ENCODE measurements at regions not wholly inside any gene's neighbourhood (a gene's known extent, or its start where the extent isn't known, plus 50 kb on each side); places are given as distances from the start of the nearest gene placed in this dataset.
"Not testable (repeated sequence)": the region's sequence is repeated elsewhere in the genome, so short reads cannot be mapped to it uniquely, and the experiment has no call there.

DNA sequence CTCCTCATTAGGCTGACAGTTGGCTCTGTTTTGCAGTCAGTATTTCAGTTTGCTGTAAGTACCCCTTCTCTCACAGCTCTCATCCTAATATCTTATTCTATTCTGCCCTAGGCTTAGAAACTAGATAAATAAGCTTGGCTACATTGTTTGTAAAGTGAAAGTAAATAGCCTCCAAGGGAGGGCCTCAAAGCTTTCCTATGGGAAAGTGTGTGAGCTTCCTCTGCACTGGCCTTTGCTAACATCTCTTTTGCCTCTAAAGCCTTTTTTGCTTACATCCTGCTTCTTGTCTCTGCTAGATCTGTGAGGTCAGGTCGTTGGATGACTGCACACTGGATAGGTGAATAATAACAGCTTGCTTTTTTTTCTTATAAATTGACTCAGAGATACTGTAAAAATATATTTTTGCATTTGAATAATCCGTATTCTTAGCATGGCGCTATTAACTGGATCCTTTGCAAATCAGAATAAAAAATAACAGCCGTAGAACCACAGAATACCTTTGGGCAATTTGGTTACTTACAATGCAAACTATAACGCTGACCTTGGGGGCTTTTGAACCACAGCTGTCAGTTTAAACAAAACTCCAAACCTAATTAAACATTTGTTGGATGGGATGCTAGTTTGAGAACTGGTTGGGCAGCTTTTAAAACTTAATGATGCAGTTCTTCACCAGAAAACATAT lies 55.1 kb downstream of the TTC6 start:
- DNase-seq, result peak; percentile 82

DNA sequence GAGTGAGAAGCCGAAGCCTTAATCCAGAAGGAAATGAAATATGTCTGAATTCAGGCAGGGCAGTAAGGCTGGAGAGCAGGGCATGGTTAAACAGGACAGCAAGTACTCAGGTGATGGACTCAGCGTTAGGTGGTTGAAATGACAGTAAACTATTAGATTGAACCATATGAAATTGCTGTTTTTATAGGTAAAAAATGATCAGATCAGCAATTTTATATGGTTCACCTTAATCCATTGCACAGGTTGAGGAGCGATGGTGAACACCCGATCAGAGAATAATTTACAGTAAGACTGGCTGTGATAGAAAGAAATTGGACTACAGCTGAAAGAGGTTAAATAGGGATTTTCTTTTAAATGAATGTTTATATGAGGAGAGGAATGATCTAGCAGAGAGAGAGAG lies 56.6 kb downstream of the TTC6 start:
- DNase-seq, result no peak

DNA sequence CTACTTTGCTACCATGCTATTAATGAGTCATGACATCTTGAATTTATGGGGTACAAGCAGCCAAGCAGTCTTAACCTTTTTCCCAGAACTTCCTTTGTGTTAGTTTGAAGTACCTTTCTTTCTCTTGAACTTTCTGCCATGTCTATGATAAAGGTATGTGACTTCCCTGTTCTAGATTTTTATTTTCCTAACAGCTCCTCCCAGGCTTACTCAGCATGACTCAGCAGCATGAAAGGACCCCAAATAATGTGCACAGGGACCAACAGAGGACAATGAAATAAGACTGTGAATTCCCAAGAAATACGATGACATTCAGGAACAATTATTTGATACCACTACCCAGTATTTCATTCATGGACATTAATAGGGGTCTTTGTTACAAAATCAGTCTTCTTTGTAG lies 60.0 kb downstream of the TTC6 start:
- DNase-seq, result no peak

DNA sequence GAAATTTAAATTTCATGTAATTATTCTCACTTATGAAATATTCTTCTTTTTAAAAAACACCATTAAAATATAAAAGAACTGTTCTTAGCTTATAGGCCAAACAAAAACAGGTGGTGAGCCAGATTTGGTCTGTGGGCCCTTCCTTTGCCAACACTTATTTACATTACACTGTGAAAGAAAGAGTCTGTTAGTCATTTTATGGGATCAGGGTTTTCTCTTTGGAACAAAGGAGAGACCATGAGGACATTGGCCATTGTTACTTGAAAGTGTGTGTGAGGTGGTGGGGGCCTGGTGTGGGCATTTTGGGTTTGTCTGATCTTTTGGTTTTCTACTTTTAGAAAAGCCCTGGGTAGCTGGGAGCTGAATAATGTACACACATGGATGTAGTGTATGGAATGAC lies 62.7 kb downstream of the TTC6 start:
- peak; percentile 57 for DNase-seq

DNA sequence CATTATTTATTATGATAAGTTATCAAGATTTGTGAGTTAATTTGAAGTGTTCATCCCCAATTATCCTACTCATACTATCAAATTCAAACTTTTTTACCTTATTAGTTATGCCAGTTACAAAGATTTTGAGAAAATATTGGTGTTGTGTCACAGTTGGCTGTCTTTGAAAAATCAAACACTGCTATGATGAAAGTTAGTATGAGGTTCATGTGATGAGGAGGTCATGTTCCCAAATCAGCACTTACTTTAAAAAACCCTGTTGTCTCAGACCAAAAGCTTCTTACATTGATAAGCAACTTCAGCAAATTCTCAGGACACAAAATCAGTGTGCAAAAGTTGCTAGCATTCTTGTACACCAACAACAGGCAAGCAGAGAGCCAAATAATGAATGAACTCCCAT lies 68.1 kb downstream of the TTC6 start:
- DNase-seq, result no peak

DNA sequence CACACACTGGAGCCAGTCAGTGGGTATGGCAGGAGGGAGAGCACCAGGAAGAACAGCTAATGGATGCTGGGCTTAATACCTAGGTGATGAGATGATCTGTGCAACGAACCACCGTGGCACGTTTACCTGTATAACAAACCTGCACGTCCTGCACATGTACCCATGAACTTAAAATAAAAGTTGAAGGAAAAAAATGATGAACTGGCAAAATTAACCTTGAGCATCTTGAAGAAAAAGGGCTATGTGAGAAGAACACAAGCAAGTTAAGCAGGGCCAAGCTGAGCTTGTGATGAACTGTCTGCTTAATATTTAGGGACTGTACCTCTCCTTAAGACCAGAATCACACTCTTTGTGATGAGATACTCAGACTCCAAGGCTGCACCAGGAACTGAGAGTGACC lies 70.0 kb downstream of the TTC6 start:
- no peak for DNase-seq

DNA sequence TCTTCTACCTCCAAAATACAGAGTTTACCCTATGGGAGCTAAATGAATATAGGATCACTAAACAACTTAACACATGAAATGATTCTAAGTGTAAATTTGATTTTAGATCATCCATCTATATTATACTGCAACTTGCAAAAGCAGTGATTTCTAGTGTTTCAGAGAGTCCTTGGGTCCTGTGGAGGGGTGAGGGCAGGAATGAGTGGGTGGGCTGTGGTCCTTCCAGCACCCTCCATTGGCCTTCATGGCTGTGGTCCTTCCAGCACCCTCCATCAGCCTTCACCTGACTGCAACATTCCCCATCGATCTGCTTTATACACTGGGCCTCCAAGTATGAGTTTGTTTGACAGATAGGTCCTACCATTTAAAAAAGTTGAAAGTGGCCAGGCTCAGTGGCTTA lies 70.5 kb downstream of the TTC6 start:
- no peak for DNase-seq

DNA sequence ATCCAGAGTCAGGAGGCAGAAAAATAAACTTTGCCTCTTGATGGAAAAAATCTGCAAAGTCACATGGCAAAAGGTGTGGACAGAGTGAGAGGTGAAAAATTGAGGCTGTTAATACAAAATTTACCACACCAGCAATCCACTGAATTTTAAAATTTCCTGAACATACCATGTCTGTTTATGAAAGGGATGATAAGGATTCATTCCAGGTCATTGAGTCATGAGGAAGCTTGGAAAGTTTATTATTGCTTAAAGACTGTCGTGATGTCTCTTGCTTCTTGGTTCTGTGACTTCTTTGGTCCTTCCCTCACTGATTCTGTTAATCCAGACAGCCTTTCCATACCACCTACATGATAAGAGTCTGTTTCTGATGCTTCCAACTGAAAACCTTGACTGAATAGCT lies 73.2 kb downstream of the TTC6 start:
- DNase-seq, result no peak

DNA sequence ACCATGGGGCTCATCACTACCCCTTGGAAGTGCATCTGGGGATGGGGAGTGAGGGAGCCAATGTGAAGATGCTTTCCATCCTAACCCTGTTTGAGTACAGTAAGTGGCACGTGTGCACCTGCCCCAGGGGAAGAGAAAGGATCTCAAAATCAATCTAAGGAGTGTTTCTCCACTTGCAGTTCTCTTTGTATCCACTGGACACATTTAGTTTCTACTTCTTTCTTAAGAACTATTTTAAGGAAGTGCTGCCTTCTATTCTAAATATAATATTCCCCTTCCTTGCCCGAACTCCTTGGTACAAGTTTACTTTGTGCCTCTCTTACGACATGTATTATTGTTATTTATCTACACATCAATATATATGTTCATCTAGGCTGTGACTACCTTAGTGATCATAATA lies 73.8 kb downstream of the TTC6 start:
- no peak for DNase-seq

DNA sequence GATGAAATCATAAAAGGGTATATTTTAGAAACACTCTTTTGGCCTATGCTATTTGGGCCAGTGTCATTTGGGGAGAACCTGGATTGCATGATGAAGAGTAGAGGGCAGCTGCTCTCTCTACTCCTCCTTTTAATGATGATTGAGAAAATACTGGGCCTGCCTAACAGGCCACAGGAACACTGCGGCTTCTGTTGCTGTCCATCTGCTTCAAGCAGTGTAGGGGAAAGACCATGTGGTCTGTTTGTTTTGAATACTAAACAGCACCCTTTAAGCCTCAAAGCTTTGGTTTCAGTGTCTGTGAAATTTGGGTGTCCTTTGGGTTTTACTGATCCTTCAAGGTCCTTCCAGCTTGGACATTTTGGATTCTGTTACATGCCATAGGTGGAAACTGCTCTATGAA lies 78.0 kb downstream of the TTC6 start:
- DNase-seq, result no peak

DNA sequence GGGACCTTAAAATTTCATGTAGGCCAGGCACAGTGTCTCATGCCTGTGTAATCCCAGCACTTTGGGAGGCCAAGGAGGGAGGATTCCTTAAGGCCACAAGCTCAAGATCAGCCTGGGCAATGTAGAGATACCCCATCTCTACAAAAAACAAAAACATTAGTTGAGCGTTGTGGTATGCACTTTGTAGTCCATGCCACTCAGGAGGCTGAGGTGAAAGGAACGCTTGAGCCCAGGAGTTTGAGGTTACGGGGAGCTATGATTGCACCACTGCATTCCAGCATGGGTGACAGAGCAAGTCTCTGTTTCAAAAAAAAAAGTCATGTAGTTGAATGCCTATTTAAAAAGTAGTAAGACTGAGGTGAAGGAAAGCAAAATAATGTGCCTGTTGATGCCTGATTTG lies 83.5 kb downstream of the TTC6 start:
- no peak for DNase-seq

DNA sequence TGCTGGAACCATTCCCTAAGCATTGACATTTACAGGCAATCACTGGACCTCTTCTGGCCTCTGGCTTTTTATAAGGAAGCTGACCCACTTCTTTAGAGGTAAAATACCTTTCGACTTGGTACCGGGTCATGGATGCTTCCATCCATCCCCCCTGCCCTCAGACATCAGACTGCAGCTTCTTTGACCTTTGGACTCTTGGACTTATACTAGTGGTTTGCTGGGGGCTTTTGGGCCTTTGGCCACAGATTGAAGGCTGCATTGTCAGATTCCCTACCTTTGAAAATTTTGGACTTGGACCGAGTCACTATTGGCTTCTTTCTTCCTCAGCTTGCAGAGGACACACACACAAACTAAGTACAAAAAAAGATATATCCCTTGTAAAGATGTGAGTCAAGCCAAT lies 86.1 kb downstream of the TTC6 start:
- no peak for DNase-seq

DNA sequence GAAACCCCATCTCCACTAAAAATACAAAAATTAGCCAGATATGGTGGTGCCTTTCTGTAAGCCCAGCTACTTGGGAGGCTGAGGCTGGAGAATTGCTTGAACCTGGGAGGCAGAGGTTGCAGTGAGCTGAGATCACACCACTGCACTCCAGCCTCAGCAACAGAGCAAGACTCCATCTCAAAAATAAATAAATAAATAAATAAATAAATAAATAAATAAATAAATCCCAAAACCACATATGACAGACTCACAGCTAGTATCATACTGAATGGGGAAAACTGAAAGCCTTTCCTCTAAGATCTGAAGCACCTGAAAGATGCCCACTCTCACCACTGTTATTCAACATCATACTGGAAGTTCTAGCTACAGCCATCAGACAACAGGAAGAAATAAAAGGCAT lies 97.3 kb downstream of the TTC6 start:
- not testable (repeated sequence) for DNase-seq

DNA sequence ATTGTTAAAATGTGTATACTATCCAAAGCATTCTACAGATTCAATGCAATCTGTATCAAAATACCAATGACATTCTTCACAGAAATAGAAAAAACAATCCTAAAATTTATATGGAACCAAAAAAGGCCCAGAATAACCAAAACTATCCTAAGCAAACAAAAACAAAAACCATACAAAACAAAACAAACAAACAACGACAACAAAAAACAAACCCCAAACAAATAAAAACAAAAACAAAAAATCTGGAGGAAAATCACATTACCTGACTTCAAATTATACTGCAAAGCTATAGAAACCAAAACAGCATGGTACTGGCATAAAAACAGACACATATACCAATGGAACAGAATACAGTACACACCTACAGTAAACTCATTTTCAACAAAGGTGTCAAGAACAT lies 98.0 kb downstream of the TTC6 start:
- DNase-seq, result not testable (repeated sequence)

DNA sequence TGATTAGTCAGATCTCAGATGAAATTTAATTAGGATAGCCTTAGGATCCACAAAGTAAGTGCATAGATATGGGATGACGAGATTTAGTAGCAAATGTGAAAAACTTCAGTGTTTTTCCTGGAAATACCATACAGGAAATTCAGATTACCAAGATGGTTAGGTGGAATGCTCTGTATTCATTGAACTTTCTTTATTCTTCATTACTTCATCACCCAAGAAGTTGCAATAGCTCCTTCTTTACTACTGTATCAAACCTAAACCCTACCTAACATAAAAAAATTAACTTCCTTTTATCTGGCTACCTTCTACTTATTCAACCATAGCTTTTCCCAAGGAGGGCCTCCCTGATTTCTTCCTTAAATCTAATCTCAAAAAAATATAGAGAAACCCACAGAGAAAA lies 100.4 kb downstream of the TTC6 start:
- no peak for DNase-seq

DNA sequence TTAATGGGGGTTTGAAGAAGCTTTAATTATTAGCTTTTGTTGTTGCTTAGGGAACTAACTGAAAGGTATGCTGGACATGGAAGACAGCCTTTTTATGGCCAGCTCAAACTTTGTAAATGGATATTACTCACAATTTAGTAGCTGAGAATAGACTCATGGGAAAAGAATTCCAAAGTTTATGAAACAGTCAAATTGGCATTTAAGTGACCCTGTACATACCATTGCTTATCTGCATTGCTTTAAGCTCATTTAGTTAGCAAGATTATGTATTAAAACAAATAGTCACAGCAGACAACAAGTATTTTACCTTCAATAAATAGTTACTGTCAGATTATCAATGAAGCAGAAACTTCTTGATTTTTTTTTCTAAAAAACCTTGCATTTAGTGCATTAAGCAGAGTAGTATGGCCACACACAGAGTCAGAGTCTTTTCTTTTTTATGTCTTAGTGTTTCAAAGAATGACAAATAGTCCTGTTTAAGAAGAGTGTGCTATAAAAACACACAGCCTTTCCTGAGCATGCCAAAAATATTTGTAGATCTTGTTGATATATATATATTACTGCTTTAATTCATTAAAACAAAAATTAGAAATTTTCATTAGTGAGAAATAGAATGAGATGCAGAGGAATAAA lies 102.2 kb downstream of the TTC6 start:
- DNase-seq, result no peak

DNA sequence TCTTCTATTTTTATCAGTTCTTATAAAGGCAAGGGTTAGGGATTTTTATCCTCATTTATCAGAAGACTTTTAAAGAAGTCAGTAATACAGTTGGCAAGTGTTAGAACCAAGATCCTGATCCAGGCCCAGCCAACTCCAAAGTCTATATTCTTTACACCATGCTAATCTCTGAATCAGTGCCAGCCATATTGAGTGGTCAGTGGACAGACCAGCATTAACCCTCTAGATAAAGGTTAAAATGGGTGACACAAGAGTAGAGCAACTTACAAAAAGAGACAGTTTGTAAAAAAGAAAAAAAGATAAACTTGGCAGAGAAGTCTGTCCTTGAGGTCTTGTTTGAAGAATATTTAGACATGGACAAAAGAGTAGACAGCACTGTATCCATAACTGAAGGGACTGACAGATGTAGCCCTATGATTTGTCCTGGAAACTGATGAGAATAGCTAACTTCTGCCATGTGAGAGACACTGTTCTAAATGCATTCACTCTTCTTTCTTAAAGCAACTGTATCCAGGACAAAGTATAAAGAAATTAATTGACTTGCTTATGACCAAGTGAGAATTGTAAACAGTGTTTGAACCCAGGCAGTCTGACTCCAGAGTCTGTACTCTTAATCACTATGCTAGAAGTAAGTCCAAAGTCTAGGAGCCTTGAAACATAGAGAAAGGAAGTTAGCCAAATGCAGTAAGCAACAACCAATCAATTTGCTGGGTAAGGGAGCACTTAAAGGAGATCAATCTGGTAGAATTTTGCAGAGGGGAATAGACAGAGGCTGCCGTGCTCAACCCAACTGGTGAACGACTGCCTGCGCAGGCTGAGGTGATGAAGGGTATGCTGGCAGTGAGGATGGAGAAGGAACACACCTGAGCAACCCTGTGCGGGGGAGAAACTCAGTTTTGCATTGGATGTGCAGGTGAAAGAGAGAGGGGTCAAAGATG lies 103.7 kb downstream of the TTC6 start:
- DNase-seq, result no peak

DNA sequence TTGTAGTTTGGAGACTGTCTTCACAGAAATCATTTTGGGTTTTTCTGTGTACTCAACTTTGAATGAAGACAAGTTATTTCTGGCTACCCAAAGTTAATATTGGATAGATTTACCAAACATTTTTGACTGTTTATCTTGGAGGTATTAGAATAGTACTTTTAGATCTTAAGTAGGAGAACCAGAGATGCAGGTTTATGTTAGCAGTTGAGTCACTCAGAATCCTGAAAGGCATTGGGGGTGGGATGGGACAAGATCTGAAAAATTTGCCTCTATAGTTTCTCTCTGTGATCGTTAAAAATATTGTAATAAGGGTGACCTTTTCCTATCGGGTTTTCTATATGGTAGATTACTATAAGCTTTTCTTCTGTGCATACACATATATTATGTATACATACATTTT lies 112.3 kb downstream of the TTC6 start:
- DNase-seq, result no peak

DNA sequence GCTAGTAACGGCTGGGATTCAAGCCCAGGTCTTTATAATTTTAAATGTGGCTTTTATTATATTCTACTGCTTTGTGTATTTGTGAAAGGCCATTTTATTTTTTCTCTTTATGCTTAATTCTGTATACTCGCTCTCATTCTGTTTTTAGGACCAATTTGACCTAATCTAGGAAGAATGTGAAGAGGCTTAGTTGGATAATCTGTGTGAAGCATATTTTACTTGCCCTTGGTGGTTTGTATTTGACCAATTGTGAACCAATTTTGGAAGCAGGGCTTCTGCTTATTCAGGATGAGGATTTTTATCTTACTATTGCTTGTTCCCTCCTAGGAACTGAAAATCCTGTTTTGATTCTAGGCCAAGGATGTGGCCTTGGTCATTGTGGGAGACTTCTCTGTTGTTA lies 113.1 kb downstream of the TTC6 start:
- DNase-seq, result no peak

DNA sequence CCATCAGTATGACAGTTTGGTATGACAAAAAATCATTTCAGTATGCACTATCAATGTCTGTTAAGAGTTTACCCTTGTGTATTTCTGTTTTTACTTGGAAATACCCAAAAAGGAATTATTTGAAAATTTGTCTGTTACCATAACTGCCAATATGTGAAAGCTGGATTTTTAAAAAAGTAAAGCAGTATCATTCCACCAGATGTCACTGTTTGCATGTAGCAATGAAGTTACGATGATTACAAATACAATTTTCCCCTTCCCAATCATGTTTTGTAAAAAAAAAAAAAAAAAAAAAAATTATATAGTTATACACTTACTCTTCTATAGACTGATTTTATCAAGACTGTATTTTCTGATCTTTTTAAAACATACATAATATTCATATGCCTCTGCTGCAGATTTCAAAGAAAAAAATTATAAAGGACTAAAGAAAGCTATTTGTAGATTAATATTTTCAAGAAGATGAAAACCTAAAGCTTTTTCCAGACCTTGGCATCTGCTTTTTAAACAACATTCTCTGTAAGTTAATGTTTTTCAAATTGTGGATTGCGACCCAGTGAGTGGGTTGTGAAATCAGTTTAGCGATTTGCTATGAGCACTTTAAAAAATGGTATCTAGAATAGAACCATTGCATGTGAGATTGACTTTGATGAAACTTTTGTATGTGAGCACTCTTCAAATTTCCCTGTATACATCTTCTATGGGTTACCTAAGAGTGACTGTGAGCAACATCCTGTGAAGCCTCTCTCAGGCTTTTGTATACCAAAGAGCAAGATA lies 114.2 kb downstream of the TTC6 start:
- no peak for DNase-seq

DNA sequence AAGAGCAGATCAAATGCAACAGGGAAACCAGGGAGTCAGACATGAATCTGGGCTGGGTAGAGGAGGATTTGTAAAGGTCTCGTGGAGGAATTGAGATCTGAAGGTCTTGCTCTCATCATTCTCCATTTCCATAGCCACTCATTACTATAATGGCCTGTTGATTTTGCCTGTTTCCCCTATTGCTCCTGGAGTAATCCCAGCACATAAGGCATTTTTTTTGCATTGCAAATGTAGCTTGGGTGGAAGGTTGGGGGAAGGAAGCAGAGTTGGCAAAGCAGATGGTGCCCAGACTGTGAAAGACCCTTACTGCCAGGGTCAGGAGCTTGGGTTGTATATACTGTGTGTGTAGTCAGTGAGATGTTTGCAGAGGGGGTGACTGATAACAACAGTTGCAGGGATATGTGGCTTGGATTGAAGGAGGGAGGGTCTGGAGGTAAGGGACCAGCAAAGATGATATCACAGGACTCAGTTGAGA lies 116.0 kb downstream of the TTC6 start:
- DNase-seq, result no peak

DNA sequence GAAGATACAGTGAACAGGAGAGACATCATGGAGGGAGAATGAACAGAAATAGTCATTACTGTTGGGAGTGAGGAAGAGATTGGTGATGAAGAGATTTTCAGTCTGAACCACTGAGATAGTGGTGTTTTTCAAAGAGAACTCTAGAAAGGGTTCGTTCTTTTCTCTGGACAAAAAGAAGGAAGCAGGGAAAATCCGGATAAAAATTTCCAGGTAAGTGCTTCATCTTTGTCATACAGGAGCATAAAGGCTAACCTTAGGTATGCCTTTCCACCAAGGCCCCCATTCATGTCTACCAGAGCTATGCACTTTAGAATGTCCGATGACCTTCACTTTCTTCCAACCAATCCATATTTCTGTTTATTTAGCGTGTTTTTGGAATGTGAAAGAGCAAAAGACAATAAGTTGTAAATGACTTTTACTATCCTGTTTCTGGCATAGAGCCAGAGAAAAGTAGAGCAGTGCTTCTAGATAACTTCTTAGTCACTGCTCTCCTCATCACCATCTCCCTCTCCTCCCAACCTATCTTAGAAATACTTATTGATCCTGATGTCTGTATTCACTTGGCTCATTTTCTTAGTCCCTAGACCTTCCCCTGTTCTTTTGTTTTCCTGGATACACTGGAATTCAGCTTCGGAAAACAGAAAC lies 116.5 kb downstream of the TTC6 start:
- no peak for DNase-seq

DNA sequence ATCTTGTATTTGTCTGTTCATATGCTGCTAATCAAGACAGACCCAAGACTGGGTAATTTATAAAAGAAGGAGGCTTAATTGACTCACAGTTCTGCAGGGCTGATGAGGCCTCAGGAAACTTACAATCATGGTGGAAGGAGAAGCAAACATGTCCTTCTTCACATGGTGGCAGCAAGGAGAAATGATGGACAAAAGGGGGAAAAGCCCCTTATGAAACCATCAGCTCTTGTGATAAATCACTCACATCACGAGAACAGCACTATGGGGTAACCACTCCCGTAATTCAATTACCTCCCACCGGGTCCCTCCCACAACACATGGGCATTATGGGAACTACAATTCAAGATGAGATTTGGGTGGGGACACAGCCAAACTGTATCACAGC lies 117.0 kb downstream of the TTC6 start:
- not testable (repeated sequence) for DNase-seq

Measured in NCI-H748 treated with DMSO at 0.1 percent for 48 hours (cell line).